K562 (cell line): ENCODE measurements at regions not wholly inside any gene's neighbourhood (a gene's known extent, or its start where the extent isn't known, plus 50 kb on each side); places are given as distances from the start of the nearest gene placed in this dataset.

ENCODE experiments used
- NCOR1 ChIP-seq: fragments of 450-650 bp; IDR thresholded peaks from 2 replicates; pipeline ENCODE4 v1.6.1; 2016; ENCODE audit warnings: mild to moderate bottlenecking, moderate library complexity
- TCF7L2 ChIP-seq: fragments of 150-350 bp; IDR thresholded peaks from 2 replicates; pipeline ENCODE4 v1.6.1; 2016; ENCODE audit warnings: low read depth, mild to moderate bottlenecking, low read length, moderate library complexity
- ZFP1 ChIP-seq: fragments of 450-650 bp; formaldehyde crosslinking; IDR thresholded peaks from 2 replicates; pipeline ENCODE4 v1.4.0; 2020; ENCODE audit warnings: mild to moderate bottlenecking, mixed read lengths
- TF ChIP-seq, protein P1 (sequence below), 2 experiments: fragments of 450-650 bp in 1 of 2; sonication (generic) in 1 of 2; formaldehyde crosslinking in 1 of 2; IDR thresholded peaks; 2 replicates each; pipeline versions ENCODE4 v1.7.1 to v1.9.0; 2016 to 2022; ENCODE audit warnings: inconsistent platforms in 1 of 2, mild to moderate bottlenecking in 1 of 2, missing genetic modification reagents in 1 of 2

DNA sequence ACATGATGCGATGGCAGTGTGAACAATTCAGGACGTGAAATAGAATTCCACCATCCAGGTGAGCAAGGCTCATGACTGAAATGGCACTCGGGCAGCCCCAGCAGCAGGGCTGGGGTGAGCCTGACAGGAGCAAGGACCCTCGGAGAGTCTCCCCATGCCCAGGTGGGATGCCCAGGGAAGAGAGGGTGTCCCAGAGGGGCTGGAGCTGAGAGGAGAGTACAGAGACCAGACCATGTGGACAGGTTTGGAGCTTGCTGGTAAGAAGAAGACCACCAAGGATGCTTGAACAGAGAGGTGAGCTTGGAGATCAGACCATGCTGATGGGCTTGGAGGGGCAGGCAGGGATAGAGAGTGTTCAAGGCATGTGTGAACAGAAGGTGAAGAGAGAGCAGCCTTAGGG, 83.3 kb downstream of the RAMP3 start (continued):
- TF ChIP-seq, protein P1, sequence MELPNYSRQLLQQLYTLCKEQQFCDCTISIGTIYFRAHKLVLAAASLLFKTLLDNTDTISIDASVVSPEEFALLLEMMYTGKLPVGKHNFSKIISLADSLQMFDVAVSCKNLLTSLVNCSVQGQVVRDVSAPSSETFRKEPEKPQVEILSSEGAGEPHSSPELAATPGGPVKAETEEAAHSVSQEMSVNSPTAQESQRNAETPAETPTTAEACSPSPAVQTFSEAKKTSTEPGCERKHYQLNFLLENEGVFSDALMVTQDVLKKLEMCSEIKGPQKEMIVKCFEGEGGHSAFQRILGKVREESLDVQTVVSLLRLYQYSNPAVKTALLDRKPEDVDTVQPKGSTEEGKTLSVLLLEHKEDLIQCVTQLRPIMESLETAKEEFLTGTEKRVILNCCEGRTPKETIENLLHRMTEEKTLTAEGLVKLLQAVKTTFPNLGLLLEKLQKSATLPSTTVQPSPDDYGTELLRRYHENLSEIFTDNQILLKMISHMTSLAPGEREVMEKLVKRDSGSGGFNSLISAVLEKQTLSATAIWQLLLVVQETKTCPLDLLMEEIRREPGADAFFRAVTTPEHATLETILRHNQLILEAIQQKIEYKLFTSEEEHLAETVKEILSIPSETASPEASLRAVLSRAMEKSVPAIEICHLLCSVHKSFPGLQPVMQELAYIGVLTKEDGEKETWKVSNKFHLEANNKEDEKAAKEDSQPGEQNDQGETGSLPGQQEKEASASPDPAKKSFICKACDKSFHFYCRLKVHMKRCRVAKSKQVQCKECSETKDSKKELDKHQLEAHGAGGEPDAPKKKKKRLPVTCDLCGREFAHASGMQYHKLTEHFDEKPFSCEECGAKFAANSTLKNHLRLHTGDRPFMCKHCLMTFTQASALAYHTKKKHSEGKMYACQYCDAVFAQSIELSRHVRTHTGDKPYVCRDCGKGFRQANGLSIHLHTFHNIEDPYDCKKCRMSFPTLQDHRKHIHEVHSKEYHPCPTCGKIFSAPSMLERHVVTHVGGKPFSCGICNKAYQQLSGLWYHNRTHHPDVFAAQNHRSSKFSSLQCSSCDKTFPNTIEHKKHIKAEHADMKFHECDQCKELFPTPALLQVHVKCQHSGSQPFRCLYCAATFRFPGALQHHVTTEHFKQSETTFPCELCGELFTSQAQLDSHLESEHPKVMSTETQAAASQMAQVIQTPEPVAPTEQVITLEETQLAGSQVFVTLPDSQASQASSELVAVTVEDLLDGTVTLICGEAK (IDR thresholded peaks at IDR 0.05): no peak
- TF ChIP-seq, protein P1 (CRISPR knock-in tag; IDR thresholded peaks at IDR 0.05): no peak
- no peak for TF ChIP-seq ZFP1 (CRISPR knock-in tag)
- no peak for TF ChIP-seq TCF7L2
- TF ChIP-seq NCOR1: no peak
